UCSD-AML1 (cell line): ENCODE measurements at regions not wholly inside any gene's neighbourhood (a gene's known extent, or its start where the extent isn't known, plus 50 kb on each side); places are given as distances from the start of the nearest gene placed in this dataset.

Source experiments
- DNase-seq: peaks from one replicate; lab custom pipeline; 2025; ENCODE audit not compliant: unreplicated experiment; lab: John Stamatoyannopoulos, UW

DNA sequence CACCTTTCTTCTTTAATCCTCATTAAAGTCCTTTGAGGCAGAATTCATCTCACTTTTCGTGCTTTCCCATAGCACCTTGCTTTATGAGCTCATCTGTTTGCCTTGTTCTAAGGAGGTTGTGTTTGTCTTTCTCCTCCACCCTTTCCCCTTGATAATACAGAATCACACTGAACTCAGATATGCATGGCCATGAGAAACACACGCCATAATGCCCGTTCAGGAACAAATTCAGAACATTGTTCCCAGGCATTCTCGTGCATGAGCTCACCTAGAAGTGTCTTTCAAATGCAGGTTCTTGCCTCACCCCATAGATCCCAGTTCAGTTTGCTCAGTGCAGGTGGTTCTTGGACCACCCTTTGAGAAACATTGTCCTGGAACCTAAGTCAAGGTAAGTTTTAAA, 71.1 kb downstream of the TMEM114 start:
- DNase-seq = no peak

GRCh38 chr16:8517280-8517679, 73.0 kb downstream of the TMEM114 start:
- no peak for DNase-seq

GRCh38 chr16:8516471-8516870, 73.8 kb downstream of the TMEM114 start:
- no peak for DNase-seq

- DNase-seq = no peak
Measured at GRCh38 chr16:8512941-8513624, 77.2 kb downstream of the TMEM114 start.

DNA sequence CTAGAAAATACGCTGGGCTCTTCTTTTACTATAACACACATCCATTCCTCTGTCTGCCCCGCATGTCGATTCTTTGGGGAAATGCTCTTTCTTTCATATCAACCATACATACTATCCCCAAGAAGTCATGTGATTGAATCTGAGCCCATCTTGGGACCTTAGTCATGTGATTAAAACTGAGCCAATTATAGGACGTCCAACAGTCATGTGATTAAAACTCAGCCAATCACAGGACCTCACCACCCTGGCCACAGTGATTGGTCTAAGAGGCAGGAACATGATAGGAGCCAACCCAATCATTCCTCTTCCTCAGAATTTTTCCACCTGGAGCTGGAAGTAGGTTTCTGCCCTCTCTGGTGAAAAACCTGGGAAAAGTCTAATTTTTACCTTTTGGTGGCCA, 78.8 kb downstream of the TMEM114 start:
- DNase-seq = no peak

GRCh38 chr16:8510160-8510559, 80.2 kb downstream of the TMEM114 start:
- DNase-seq = no peak

DNA sequence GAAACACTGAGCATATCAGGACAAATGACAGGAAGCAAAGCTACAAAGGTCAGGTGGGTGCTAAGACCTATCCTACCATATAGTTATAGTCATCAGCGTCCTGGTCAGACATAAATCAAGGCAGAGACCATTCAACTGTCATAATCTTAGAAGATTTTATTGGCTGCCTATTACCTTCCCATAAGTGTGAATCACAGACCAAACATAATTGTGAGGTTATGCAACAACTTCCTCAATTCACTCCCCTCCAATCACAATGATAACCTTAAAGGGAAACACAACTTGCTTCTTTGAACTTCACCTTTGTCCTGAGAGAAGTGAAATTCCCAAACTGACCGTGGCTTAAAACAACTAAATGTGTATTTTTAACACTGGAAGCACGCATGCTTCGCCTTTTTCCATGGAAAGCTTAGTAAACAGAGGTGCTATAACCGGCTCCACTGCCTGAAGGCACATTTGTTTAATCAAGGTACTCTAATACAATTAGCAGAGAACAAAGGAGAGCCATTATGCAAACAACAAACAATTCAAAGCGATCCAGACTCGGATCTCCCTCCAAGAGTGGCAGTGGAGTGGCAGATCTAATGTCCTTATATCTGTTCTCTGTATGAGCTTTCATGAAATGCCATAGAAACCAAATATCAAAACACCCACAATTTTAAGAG, 84.9 kb downstream of the TMEM114 start:
- DNase-seq = no peak

GRCh38 chr16:8502446-8502845, 87.9 kb downstream of the TMEM114 start:
- no peak for DNase-seq

GRCh38 chr16:8500351-8500750, 90.0 kb downstream of the TMEM114 start:
- no peak for DNase-seq

DNA sequence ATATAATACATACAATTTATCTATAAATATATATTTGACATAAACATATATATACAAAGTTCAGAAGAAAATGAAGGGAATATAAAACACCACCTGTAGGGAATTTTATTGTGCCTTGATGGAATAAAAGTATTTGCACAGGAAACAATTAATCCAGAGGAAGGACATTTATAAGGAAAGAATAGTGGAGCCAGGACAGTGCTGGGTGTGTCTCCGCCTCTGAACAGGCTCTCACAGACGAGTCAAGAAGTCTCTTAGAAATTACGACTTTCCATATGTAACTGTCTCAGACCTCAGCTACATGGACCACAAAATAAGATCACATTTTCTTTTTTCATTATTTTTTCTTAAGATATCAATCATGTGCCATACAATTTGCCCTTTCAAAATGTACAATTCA, 93.9 kb downstream of the TMEM114 start:
- DNase-seq = no peak

- DNase-seq = no peak
Measured at GRCh38 chr16:8493972-8494371, 96.3 kb downstream of the TMEM114 start.

DNA sequence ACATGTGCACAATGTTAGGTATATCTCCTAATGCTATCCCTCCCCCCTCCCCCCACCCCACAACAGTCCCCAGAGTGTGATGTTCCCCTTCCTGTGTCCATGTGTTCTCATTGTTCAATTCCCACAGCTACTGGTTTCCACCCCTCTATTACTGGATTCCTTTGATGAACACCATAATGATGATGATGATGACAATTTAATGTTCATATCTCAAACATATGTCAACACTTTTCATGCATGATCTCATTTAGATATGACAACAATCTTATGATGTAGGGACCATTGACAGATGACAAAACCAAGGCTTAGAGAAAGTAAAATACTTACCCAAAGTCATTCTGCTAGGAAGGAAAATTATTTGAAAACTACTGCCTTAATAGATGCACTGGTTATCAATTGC, 97.6 kb downstream of the TMEM114 start:
- DNase-seq = no peak

DNA sequence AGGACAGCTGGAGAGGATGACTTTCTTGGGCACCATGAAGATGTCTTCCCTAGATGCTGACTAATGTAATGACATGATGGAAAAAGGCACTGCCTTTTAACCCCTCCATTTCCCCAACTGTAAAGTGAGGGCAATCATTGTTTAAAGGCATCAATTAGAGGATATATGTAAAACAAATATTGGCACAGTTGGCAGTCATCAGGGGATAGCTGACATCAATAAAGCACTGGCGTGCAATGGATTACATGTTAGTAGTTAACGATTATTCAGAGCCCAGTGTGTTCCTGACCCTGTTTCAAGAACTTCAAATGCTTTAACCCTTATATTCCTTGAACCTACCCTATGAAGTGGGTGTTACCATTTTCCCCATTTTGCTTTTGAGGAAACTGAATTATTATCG, 100.7 kb downstream of the TMEM114 start:
- no peak for DNase-seq

DNA sequence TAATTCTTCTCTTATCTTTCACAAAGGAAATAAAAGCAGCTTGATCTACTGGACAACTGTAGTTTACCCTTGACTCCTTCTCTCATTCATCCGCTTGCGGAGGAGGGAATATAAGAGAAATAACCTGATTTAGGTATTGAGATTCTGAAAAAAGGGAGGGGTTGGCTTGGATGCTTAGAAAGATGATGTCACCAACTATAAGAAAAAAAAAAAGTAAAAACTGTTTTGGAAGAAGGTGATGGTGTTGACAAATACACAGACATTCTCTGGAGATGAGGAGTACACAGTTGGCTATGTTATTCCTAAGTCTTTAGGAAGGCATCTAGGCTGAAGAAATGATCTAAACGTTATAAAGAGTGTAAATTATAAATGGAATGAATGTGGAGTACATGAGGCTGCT, 103.3 kb downstream of the TMEM114 start:
- no peak for DNase-seq

- no peak for DNase-seq
Measured at GRCh38 chr16:8483396-8483795, 106.9 kb downstream of the TMEM114 start.

- no peak for DNase-seq
Measured at GRCh38 chr16:8481810-8482209, 108.5 kb downstream of the TMEM114 start.

DNA sequence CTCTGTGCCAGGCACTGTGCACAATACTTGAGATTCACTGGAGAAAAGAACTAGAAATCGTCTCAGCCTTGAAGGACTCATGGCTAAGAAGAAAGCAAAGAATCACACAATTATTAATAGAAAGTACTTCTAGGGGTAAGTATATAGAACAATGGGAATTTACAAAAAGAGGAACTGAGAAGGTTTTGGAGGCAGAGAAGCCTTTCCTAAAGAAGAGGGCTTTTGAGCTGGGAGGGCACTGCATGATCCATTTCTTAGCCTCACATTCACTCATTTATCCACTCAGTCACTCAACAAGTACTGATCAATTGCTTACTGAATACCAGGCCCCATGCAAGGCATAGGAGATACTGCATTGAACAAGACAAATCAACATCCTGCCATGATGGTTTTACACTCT, 113.5 kb downstream of the TMEM114 start:
- DNase-seq = no peak

DNA sequence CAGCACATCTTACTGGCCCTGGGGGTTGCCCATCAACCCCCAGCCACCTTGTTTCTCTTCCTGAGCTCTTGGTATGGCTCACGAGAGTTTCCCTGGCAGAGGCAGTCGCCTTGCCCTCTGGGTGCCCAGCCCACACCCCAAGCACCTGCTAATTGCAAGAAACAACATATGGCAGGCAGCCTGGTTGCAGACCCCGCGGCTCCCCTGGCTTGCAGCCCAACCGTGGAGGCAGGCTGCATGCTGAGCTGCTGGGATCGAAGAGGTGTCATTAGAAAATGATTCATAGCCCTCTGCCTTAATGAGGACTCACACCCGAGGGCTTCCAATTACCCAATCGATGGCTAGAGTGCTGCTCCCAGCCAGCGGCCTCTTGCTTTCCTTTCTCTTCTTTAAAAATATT, 115.7 kb downstream of the TMEM114 start:
- DNase-seq = no peak

DNA sequence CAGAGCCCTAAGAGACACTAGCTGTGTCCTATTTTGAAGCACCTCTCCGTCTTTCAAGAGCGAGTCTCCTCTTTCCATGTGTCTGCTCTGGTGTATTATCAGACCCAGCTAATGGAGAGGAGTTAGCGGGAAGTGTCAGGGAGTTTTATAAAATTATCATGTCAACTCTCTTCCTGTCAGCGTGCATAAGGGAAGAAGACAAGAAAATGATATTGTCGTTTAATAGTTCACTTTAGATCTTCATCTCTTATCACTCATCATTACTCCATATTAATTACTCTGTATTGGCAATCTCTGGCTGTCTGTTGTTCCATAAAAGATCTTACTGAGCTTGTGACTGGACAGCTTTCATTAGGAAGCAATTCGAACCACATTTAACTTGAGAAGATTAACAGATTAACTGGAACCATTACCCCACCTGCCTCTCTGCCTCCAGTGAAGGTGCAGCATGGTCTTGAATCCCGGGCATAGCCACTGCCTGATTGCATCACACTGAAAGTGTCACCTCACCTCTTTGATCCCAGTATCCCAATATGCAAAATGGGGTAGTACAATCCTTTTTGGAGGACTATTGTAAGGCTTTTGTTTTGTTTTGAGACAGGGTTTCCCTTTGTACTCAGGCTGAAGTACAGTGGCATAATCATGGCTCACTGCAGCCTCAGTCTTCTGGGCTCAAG, 121.1 kb downstream of the TMEM114 start:
- DNase-seq = no peak

- no peak for DNase-seq
Measured at GRCh38 chr16:8464979-8465378, 125.3 kb downstream of the TMEM114 start.

- no peak for DNase-seq
Measured at GRCh38 chr16:8459085-8459733, 131.1 kb downstream of the TMEM114 start.

GRCh38 chr16:8458481-8459046, 131.7 kb downstream of the TMEM114 start:
- DNase-seq = no peak
